DND-41 (cell line): ENCODE measurements at regions not wholly inside any gene's neighbourhood (a gene's known extent, or its start where the extent isn't known, plus 50 kb on each side); places are given as distances from the start of the nearest gene placed in this dataset.
"Not testable (repeated sequence)": the region's sequence is repeated elsewhere in the genome, so short reads cannot be mapped to it uniquely, and the experiment has no call there.

ENCODE experiments used
- ATAC-seq: fragments of 200-7000 bp; cut with Tn5 transposase; 3 replicates; pipeline ENCODE4 v1.9.1; 2021; ENCODE audit warnings: low read depth; ENCODE audit not compliant: insufficient read depth
- DNase-seq: peaks from one replicate; pipeline ENCODE4 v3.0.0-alpha.2; 2020
- H2AFZ ChIP-seq: 2 replicates; pipeline ENCODE4 v1.6.0; 2012; ENCODE audit warnings: low read depth, low read length
- H3K27ac ChIP-seq: 2 replicates; pipeline ENCODE4 v1.5.1; 2012; ENCODE audit warnings: low read length, inconsistent platforms
- H3K27me3 ChIP-seq: fragments of 200-600 bp; sonication (generic); 2 replicates; pipeline ENCODE4 v1.6.0; 2012; ENCODE audit warnings: low read length, mild to moderate bottlenecking, inconsistent platforms; ENCODE audit not compliant: insufficient read depth, poor library complexity
- H3K36me3 ChIP-seq: 2 replicates; pipeline ENCODE4 v1.5.1; 2012; ENCODE audit warnings: low read length, inconsistent platforms; ENCODE audit not compliant: insufficient read depth
- H3K4me1 ChIP-seq: 2 replicates; pipeline ENCODE4 v1.5.1; 2012; ENCODE audit warnings: mild to moderate bottlenecking, low read length; ENCODE audit not compliant: insufficient read depth
- H3K4me2 ChIP-seq: 2 replicates; pipeline ENCODE4 v1.6.0; 2012; ENCODE audit warnings: mild to moderate bottlenecking, moderate library complexity, low read length, inconsistent platforms; ENCODE audit not compliant: insufficient read depth
- H3K4me3 ChIP-seq, 2 experiments: fragments of 200-600 bp in 1 of 2; shearing (Covaris generic) in 1 of 2; 2 replicates each; pipeline ENCODE4 v1.5.1; 2012 to 2016; ENCODE audit warnings: inconsistent platforms in 2 of 2, low read length in 2 of 2, mild to moderate bottlenecking in 2 of 2, low read depth in 1 of 2, moderate library complexity in 1 of 2
- H3K79me2 ChIP-seq: 2 replicates; pipeline ENCODE4 v1.6.0; 2012; ENCODE audit warnings: low read length, inconsistent platforms; ENCODE audit not compliant: insufficient read depth
- H3K9ac ChIP-seq: 2 replicates; pipeline ENCODE4 v1.6.0; 2012; ENCODE audit warnings: low read depth, mild to moderate bottlenecking, inconsistent platforms, low read length, moderate library complexity
- H3K9me3 ChIP-seq: 2 replicates; pipeline ENCODE4 v1.5.1; 2012; ENCODE audit warnings: low read length, moderate library complexity, mild to moderate bottlenecking, inconsistent platforms; ENCODE audit not compliant: insufficient read depth, severe bottlenecking
- H4K20me1 ChIP-seq: 2 replicates; pipeline ENCODE4 v1.6.0; 2012; ENCODE audit warnings: low read length; ENCODE audit not compliant: insufficient read depth
- CTCF ChIP-seq: IDR thresholded peaks from 2 replicates; pipeline ENCODE4 v1.5.1; 2012; ENCODE audit warnings: borderline replicate concordance, low read length, moderate library complexity, mild to moderate bottlenecking; ENCODE audit not compliant: poor library complexity, severe bottlenecking; ENCODE audit errors: extremely low read depth
- EZH2 ChIP-seq: IDR thresholded peaks from 3 replicates; pipeline ENCODE4 v1.6.1; 2012; ENCODE audit warnings: borderline replicate concordance, low read depth, mild to moderate bottlenecking, moderate library complexity, low read length, inconsistent platforms; ENCODE audit not compliant: severe bottlenecking

GRCh38 chr12:124222368-124223245 lies 72.3 kb upstream of the RFLNA start:
- no peaks in the 10 kb centered on the region for H3K27me3 ChIP-seq
- peak overlapping the region; percentile 75 for H3K27ac ChIP-seq
- H3K9me3 ChIP-seq = no peaks in the 10 kb centered on the region
- ATAC-seq = no peak
- no peak overlapping the region for H3K9ac ChIP-seq
- no peaks in the 10 kb centered on the region for H3K79me2 ChIP-seq
- H2AFZ ChIP-seq = no peak overlapping the region
- H3K4me1 ChIP-seq = peaks cover 63% of the 10 kb centered on the region
- H3K4me2 ChIP-seq = no peak overlapping the region
- H4K20me1 ChIP-seq = no peaks in the 10 kb centered on the region
- TF ChIP-seq EZH2 = no peak
- TF ChIP-seq CTCF = no peak
- no peak overlapping the region for H3K4me3 ChIP-seq
- DNase-seq = no peak
- H3K36me3 ChIP-seq = no peaks in the 10 kb centered on the region

GRCh38 chr12:124223733-124224138 lies 71.2 kb upstream of the RFLNA start:
- peak; percentile 89 for ATAC-seq
- H3K4me1 ChIP-seq = peaks cover 51% of the 10 kb centered on the region
- not testable (repeated sequence) for H3K36me3 ChIP-seq

GRCh38 chr12:124224535-124225110 lies 70.3 kb upstream of the RFLNA start:
- Histone ChIP-seq H3K36me3 (no peaks in the 10 kb centered on the region), H3K27ac (peak overlapping the region; percentile 82), H3K4me3 (no peak overlapping the region), H3K27me3 (no peaks in the 10 kb centered on the region), H3K4me2 (peak overlapping the region; percentile 32; the same call in 1 of the 2 replicates), H2AFZ (no peak overlapping the region), H3K79me2 (no peaks in the 10 kb centered on the region), H3K4me1 (peaks cover 42% of the 10 kb centered on the region), H4K20me1 (no peaks in the 10 kb centered on the region), H3K9me3 (no peaks in the 10 kb centered on the region), H3K9ac (peak overlapping the region; percentile 31; the same call in 1 of the 2 replicates)
- DNase-seq (no peak), ATAC-seq (no peak)
- no peak for TF ChIP-seq EZH2
- TF ChIP-seq CTCF = peak; percentile 41

More at GRCh38 chr12:124223733-124224138, 71.2 kb upstream of the RFLNA start:
- Histone ChIP-seq H3K9ac (peak overlapping the region; percentile 31; the same call in 1 of the 2 replicates), H3K27ac (peak overlapping the region; percentile 82), H3K4me2 (peak overlapping the region; percentile 32; the same call in 1 of the 2 replicates)
- H3K27me3 ChIP-seq, H3K9me3 ChIP-seq, H3K79me2 ChIP-seq, H4K20me1 ChIP-seq, H3K4me3 ChIP-seq, H2AFZ ChIP-seq: not testable (repeated sequence)
- DNase-seq = peak; percentile 80

GRCh38 chr12:124225730-124226129 lies 69.2 kb upstream of the RFLNA start:
- H3K79me2 ChIP-seq = no peaks in the 10 kb centered on the region
- no peaks in the 10 kb centered on the region for H3K27me3 ChIP-seq
- H4K20me1 ChIP-seq = no peaks in the 10 kb centered on the region
- DNase-seq (no peak), ATAC-seq (no peak)
- H2AFZ ChIP-seq = no peak overlapping the region
- H3K4me2 ChIP-seq = no peak overlapping the region
- no peak overlapping the region for H3K27ac ChIP-seq
- H3K9ac ChIP-seq = no peak overlapping the region
- H3K9me3 ChIP-seq = no peaks in the 10 kb centered on the region
- TF ChIP-seq CTCF = no peak
- TF ChIP-seq EZH2 = no peak
- H3K4me3 ChIP-seq = no peak overlapping the region
- H3K36me3 ChIP-seq = no peaks in the 10 kb centered on the region
- peaks cover 35% of the 10 kb centered on the region for H3K4me1 ChIP-seq
